ENCODE measurements at regions not wholly inside any gene's neighbourhood (a gene's known extent, or its start where the extent isn't known, plus 50 kb on each side); places are given as distances from the start of the nearest gene placed in this dataset.

- TF ChIP-seq CTCF (IDR thresholded peaks at IDR 0.05 in 4 of 5, conservative IDR thresholded peaks at IDR 0.05 in 1 of 5) = no peak
- TF ChIP-seq POLR2A (IDR thresholded peaks at IDR 0.05) = no peak
Observed at GRCh38 chr13:27853861-27854260, 61.6 kb downstream of the GSX1 start.
